ENCODE measurements at regions not wholly inside any gene's neighbourhood (a gene's known extent, or its start where the extent isn't known, plus 50 kb on each side); places are given as distances from the start of the nearest gene placed in this dataset.

DNA sequence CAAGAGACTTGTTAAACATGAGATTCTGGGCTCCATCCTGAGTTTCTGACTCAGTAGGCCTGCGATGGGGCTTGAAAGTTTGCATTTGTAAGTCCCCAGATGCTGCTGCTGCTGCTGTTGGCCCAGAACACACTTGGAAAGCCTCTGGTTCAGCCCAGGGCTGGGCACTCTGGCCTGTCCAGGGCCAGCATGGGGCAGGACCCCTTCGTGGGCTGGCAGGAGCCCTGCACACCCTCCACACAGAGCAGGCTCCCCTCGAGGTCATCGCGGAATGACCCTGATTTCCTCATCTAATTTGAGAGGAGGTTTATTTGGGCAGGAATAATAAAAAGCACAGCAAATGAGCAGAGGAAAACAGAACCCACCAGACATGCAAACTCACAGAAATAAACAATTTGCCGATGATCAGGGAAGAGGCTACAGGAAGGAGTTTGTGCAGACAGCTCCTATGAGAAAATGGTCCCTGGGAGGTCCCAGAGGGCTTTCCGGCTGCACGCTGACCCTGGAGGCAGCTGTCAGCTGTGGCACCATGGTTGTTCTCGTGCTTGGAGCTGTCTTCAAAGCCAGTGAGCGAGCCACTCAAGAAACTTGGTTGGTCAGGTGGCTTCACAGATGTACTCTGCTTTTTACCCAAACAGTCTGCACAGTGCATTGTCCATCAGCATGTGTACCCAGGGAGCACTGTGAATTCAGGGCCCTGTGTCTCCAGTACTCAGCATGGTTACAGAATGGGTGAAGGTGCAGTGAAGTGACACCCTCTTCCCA lies 119.3 kb downstream of the GLI2 start:
- TF ChIP-seq, protein P1, sequence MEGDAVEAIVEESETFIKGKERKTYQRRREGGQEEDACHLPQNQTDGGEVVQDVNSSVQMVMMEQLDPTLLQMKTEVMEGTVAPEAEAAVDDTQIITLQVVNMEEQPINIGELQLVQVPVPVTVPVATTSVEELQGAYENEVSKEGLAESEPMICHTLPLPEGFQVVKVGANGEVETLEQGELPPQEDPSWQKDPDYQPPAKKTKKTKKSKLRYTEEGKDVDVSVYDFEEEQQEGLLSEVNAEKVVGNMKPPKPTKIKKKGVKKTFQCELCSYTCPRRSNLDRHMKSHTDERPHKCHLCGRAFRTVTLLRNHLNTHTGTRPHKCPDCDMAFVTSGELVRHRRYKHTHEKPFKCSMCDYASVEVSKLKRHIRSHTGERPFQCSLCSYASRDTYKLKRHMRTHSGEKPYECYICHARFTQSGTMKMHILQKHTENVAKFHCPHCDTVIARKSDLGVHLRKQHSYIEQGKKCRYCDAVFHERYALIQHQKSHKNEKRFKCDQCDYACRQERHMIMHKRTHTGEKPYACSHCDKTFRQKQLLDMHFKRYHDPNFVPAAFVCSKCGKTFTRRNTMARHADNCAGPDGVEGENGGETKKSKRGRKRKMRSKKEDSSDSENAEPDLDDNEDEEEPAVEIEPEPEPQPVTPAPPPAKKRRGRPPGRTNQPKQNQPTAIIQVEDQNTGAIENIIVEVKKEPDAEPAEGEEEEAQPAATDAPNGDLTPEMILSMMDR (IDR thresholded peaks at IDR 0.05) = no peak
- no peak for TF ChIP-seq POLR2A (IDR thresholded peaks at IDR 0.05)

Data from ovary (tissue), 3 donors.